DOHH2 (cell line): ENCODE measurements at regions not wholly inside any gene's neighbourhood (a gene's known extent, or its start where the extent isn't known, plus 50 kb on each side); places are given as distances from the start of the nearest gene placed in this dataset.

Source experiments
- EZH2phosphoT487 ChIP-seq: fragments of 200-600 bp; sonication (generic); IDR thresholded peaks from 2 replicates; pipeline ENCODE4 v1.6.1; 2017; ENCODE audit warnings: borderline replicate concordance, mild to moderate bottlenecking, antibody characterized with exemption, low read length, moderate library complexity, mixed read lengths
- TF ChIP-seq, protein P1 (sequence below): fragments of 200-600 bp; sonication (generic); IDR thresholded peaks from one replicate; pipeline ENCODE4 v1.5.1; 2014; ENCODE audit warnings: antibody characterized with exemption, mild to moderate bottlenecking, low read depth, low read length; ENCODE audit not compliant: poor library complexity, severe bottlenecking

DNA sequence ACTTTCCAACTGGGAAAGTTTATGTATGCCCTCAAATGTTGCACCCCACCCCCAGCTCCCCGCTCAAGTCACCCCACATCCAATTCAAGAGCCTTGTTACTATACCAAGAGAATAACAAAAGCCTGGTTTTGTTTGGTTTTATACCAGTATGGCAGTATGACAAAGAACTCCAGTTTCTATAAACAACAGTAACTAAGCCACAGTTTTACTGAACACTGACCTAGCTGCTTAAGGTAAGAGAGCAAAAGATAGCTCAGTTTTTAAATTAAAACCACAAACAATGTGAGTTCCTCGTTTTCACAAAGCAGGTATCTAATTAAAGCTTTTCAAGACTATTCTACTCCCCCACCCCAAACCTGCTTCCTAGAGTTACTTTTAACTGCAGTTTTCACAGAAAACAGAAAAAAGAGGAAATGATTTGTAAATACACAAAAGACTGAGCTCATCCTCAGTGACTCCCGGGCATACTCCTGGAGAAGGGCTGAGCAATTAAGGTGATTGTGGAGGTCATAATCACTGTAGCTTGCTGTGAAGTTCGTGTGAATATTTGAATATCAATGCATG is 59.3 kb upstream of the LHX8 start:
- TF ChIP-seq, protein P1, sequence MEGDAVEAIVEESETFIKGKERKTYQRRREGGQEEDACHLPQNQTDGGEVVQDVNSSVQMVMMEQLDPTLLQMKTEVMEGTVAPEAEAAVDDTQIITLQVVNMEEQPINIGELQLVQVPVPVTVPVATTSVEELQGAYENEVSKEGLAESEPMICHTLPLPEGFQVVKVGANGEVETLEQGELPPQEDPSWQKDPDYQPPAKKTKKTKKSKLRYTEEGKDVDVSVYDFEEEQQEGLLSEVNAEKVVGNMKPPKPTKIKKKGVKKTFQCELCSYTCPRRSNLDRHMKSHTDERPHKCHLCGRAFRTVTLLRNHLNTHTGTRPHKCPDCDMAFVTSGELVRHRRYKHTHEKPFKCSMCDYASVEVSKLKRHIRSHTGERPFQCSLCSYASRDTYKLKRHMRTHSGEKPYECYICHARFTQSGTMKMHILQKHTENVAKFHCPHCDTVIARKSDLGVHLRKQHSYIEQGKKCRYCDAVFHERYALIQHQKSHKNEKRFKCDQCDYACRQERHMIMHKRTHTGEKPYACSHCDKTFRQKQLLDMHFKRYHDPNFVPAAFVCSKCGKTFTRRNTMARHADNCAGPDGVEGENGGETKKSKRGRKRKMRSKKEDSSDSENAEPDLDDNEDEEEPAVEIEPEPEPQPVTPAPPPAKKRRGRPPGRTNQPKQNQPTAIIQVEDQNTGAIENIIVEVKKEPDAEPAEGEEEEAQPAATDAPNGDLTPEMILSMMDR, result no peak
- no peak for TF ChIP-seq EZH2phosphoT487
